ENCODE measurements at regions not wholly inside any gene's neighbourhood (a gene's known extent, or its start where the extent isn't known, plus 50 kb on each side); places are given as distances from the start of the nearest gene placed in this dataset.

GRCh38 chrX:140944710-140945109 is 57.7 kb upstream of the SPANXB1 start:
- Mint-ChIP-seq H3K27me3 (no peaks in the 10 kb centered on the region), H3K27ac (no peak overlapping the region), H3K36me3 (no peaks in the 10 kb centered on the region), H3K9me3 (no peaks in the 10 kb centered on the region), H3K4me3 (no peak overlapping the region), H3K4me1 (no peaks in the 10 kb centered on the region)
- no peak for ATAC-seq (ENCODE audit: low read depth)
- DNase-seq (ENCODE audit: low spot score in 2 of 2), result no peak

- ATAC-seq (ENCODE audit: low read depth), result no peak
Measured at GRCh38 chrX:140948827-140949226, 53.6 kb upstream of the SPANXB1 start.

GRCh38 chrX:140949233-140949632 is 53.2 kb upstream of the SPANXB1 start:
- no peaks in the 10 kb centered on the region for H3K36me3 Mint-ChIP-seq
- H3K27me3 Mint-ChIP-seq, result no peaks in the 10 kb centered on the region
- ATAC-seq (ENCODE audit: low read depth) (no peak), DNase-seq (ENCODE audit: low spot score in 2 of 2) (no peak)
- H3K27ac Mint-ChIP-seq, result no peak overlapping the region
- H3K4me3 Mint-ChIP-seq, result no peak overlapping the region
- no peaks in the 10 kb centered on the region for H3K9me3 Mint-ChIP-seq
- H3K4me1 Mint-ChIP-seq, result no peaks in the 10 kb centered on the region

More at GRCh38 chrX:140948827-140949226, 53.6 kb upstream of the SPANXB1 start:
- no peak for DNase-seq (ENCODE audit: low spot score in 2 of 2)
- H3K4me3 Mint-ChIP-seq, result no peak overlapping the region
- H3K36me3 Mint-ChIP-seq, result no peaks in the 10 kb centered on the region
- H3K27ac Mint-ChIP-seq, result no peak overlapping the region
- no peaks in the 10 kb centered on the region for H3K4me1 Mint-ChIP-seq
- no peaks in the 10 kb centered on the region for H3K9me3 Mint-ChIP-seq
- no peaks in the 10 kb centered on the region for H3K27me3 Mint-ChIP-seq
